Karpas-422 (cell line): ENCODE measurements at regions not wholly inside any gene's neighbourhood (a gene's known extent, or its start where the extent isn't known, plus 50 kb on each side); places are given as distances from the start of the nearest gene placed in this dataset.

Experiments used
- DNase-seq: peaks from one replicate; pipeline ENCODE4 v3.0.0-alpha.2; 2015
- H2AFZ ChIP-seq: fragments of 200-600 bp; sonication (generic); 2 replicates; pipeline ENCODE4 v1.6.1; 2014; ENCODE audit warnings: antibody characterized with exemption, low read length, mixed read lengths
- H3K27ac ChIP-seq: fragments of 200-600 bp; sonication (generic); 2 replicates; pipeline ENCODE4 v1.5.1; 2014; ENCODE audit warnings: mild to moderate bottlenecking, low read length, moderate library complexity
- H3K27me3 ChIP-seq: fragments of 200-600 bp; sonication (generic); 2 replicates; pipeline ENCODE4 v1.6.1; 2014; ENCODE audit warnings: low read length, mixed read lengths
- H3K36me3 ChIP-seq: fragments of 200-600 bp; sonication (generic); 2 replicates; pipeline ENCODE4 v1.6.1; 2014; ENCODE audit warnings: low read length, mixed read lengths; ENCODE audit not compliant: insufficient read depth
- H3K4me1 ChIP-seq: fragments of 200-600 bp; sonication (generic); 2 replicates; pipeline ENCODE4 v1.6.1; 2014; ENCODE audit warnings: mild to moderate bottlenecking, low read length, mixed read lengths
- H3K4me2 ChIP-seq: fragments of 200-600 bp; sonication (generic); 2 replicates; pipeline ENCODE4 v1.6.1; 2014; ENCODE audit warnings: low read length, low read depth, mild to moderate bottlenecking; ENCODE audit not compliant: poor library complexity, severe bottlenecking
- H3K4me3 ChIP-seq: fragments of 200-600 bp; sonication (generic); 2 replicates; pipeline ENCODE4 v1.5.1; 2014; ENCODE audit warnings: mild to moderate bottlenecking, antibody characterized with exemption, low read length, mixed read lengths
- H3K79me2 ChIP-seq: fragments of 200-600 bp; sonication (generic); 2 replicates; pipeline ENCODE4 v1.6.1; 2014; ENCODE audit warnings: mild to moderate bottlenecking, low read length, mixed read lengths
- H3K9ac ChIP-seq: fragments of 200-600 bp; sonication (generic); 2 replicates; pipeline ENCODE4 v1.6.0; 2014; ENCODE audit warnings: low read length
- H3K9me2 ChIP-seq: fragments of 200-600 bp; sonication (generic), shearing (Covaris generic); replicated peaks from 2 replicates; pipeline ENCODE4 v1.6.0; 2014; ENCODE audit warnings: mild to moderate bottlenecking, low read length, moderate library complexity; ENCODE audit not compliant: insufficient read depth
- H3K9me3 ChIP-seq: fragments of 300-700, 200-600 bp; sonication (generic); 2 replicates; pipeline ENCODE4 v1.6.1; 2014; ENCODE audit warnings: low read length, mixed read lengths
- H4K20me1 ChIP-seq: fragments of 200-600 bp; sonication (generic); 2 replicates; pipeline ENCODE4 v1.6.1; 2014; ENCODE audit warnings: mild to moderate bottlenecking, antibody characterized with exemption, low read length, low read depth; ENCODE audit not compliant: insufficient read depth

- no peaks in the 10 kb centered on the region for H3K36me3 ChIP-seq
- no peak for DNase-seq
- H3K27ac ChIP-seq, result no peak overlapping the region
- H3K27me3 ChIP-seq, result peaks cover 2% of the 10 kb centered on the region; the same call in 1 of the 2 replicates
- H3K4me3 ChIP-seq, result no peak overlapping the region
- H4K20me1 ChIP-seq, result no peaks in the 10 kb centered on the region
- H2AFZ ChIP-seq, result no peak overlapping the region
- H3K9ac ChIP-seq, result no peak overlapping the region
- no peaks in the 10 kb centered on the region for H3K4me1 ChIP-seq
- H3K4me2 ChIP-seq, result no peak overlapping the region
- H3K9me3 ChIP-seq, result no peaks in the 10 kb centered on the region
- no peaks in the 10 kb centered on the region for H3K9me2 ChIP-seq
- no peaks in the 10 kb centered on the region for H3K79me2 ChIP-seq
These were observed 443.7 kb upstream of the ONECUT1 start for GRCh38 chr15:53233801-53234200.

DNA sequence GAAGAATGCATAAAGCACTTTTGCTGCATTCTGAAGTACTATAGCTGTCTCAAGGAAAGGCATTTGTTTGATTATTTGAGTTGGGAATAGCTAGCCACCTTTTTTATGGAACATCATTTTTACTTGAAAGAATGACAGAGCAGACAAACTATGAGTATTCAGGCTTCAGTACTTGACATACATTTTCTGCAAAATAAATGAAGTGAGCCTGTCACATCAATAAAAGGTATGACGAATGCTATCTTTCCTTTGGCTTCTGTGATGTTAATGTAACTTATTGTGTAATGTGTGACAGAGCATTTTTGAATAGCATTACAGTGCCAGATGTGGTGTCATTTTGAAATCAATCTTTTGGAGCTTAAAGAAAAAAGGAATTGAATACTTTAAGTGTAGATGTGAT is 440.3 kb upstream of the ONECUT1 start:
- Histone ChIP-seq H3K4me2 (no peak overlapping the region), H3K9ac (no peak overlapping the region), H3K27me3 (peaks cover 2% of the 10 kb centered on the region; the same call in 1 of the 2 replicates), H2AFZ (no peak overlapping the region), H3K4me3 (no peak overlapping the region), H3K36me3 (no peaks in the 10 kb centered on the region), H3K4me1 (no peaks in the 10 kb centered on the region), H3K27ac (no peak overlapping the region), H3K79me2 (no peaks in the 10 kb centered on the region), H3K9me3 (no peaks in the 10 kb centered on the region), H3K9me2 (no peaks in the 10 kb centered on the region), H4K20me1 (no peaks in the 10 kb centered on the region)
- DNase-seq, result no peak

GRCh38 chr15:53226559-53226958 is 436.4 kb upstream of the ONECUT1 start:
- no peak for DNase-seq
- Histone ChIP-seq H3K9me3 (no peaks in the 10 kb centered on the region), H3K36me3 (no peaks in the 10 kb centered on the region), H3K27me3 (peaks cover 2% of the 10 kb centered on the region; the same call in 1 of the 2 replicates), H3K9me2 (no peaks in the 10 kb centered on the region), H2AFZ (no peak overlapping the region), H3K4me2 (no peak overlapping the region), H3K27ac (no peak overlapping the region), H3K9ac (no peak overlapping the region), H3K4me1 (no peaks in the 10 kb centered on the region), H4K20me1 (no peaks in the 10 kb centered on the region), H3K4me3 (no peak overlapping the region), H3K79me2 (no peaks in the 10 kb centered on the region)

DNA sequence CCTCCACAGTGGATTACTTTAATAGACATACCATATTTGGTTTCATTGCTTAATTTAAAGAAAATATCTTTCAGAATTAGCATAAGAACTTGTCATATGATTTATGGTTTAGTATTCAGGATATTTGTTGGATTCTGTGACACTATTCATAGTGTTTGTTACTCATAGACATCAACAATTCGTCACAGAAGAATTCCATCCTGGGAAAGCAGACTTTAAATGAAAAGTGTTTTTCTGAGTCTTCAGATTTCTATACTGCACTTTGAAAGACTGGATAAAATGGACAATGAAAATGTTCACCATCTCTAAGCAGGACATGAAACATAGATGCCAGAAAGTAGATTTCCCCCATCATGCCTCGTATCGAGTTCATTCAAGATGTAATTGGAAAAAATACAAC is 435.6 kb upstream of the ONECUT1 start:
- Histone ChIP-seq H3K36me3 (no peaks in the 10 kb centered on the region), H3K9me3 (no peaks in the 10 kb centered on the region), H3K79me2 (no peaks in the 10 kb centered on the region), H3K9ac (no peak overlapping the region), H3K9me2 (no peaks in the 10 kb centered on the region), H3K4me1 (no peaks in the 10 kb centered on the region), H3K4me3 (no peak overlapping the region), H3K4me2 (no peak overlapping the region), H3K27ac (no peak overlapping the region), H3K27me3 (peaks cover 2% of the 10 kb centered on the region; the same call in 1 of the 2 replicates), H2AFZ (no peak overlapping the region), H4K20me1 (no peaks in the 10 kb centered on the region)
- DNase-seq, result no peak

GRCh38 chr15:53224371-53224770 is 434.2 kb upstream of the ONECUT1 start:
- H3K9me3 ChIP-seq, result no peaks in the 10 kb centered on the region
- no peak for DNase-seq
- no peaks in the 10 kb centered on the region for H3K9me2 ChIP-seq
- no peak overlapping the region for H2AFZ ChIP-seq
- H3K27ac ChIP-seq, result no peak overlapping the region
- no peak overlapping the region for H3K9ac ChIP-seq
- H3K4me3 ChIP-seq, result no peak overlapping the region
- no peaks in the 10 kb centered on the region for H3K4me1 ChIP-seq
- no peaks in the 10 kb centered on the region for H4K20me1 ChIP-seq
- H3K36me3 ChIP-seq, result no peaks in the 10 kb centered on the region
- no peaks in the 10 kb centered on the region for H3K79me2 ChIP-seq
- no peaks in the 10 kb centered on the region for H3K27me3 ChIP-seq
- no peak overlapping the region for H3K4me2 ChIP-seq

GRCh38 chr15:53223815-53224214 is 433.7 kb upstream of the ONECUT1 start:
- Histone ChIP-seq H4K20me1 (no peaks in the 10 kb centered on the region), H3K27me3 (no peaks in the 10 kb centered on the region), H3K4me1 (no peaks in the 10 kb centered on the region), H3K9me2 (no peaks in the 10 kb centered on the region), H3K36me3 (no peaks in the 10 kb centered on the region), H3K4me3 (no peak overlapping the region), H3K27ac (no peak overlapping the region), H3K9ac (no peak overlapping the region), H3K79me2 (no peaks in the 10 kb centered on the region), H3K9me3 (no peaks in the 10 kb centered on the region), H2AFZ (no peak overlapping the region), H3K4me2 (no peak overlapping the region)
- no peak for DNase-seq

DNA sequence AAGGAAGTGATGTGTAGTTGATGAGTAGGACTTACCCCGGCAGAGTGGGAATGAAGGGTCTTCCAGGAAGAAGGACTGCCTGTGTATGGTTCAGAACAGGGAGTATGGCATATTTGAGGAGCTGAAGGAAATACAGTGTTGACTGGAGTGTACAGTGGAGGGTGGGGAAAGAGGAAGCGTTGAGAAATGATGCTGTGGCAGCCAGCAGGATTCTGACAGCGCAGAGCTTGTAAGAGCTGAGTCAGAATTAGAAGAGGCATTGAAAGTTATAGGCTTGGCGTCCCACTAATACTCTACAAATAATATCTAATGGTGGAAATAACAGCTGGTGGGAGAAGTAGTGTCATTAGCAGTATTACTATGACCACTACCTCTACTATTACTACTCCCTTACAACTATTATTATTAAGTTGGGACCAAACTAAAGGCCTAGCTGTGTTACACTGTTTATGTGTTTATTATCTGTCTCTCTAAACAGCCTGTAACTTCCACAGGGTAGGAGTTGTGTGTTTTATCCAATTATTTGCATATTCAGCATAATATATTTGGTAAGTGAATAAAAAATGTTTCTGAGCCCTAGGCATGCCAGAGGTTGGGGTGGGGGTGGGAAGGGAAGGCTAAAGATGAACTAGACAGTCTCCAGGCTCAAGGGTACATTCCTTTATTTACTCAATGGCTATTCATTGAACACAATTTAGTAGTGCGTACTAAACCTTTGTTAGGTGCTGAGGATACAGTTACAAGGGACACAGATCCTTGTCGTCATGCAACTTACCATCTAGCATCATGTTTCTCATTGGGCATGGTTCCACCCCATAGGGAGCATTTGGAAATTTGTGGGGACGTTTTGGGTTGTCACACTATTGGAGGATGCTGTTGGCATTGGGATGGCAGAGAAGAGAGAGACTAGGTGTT is 428.8 kb upstream of the ONECUT1 start:
- H3K79me2 ChIP-seq, result no peaks in the 10 kb centered on the region
- no peaks in the 10 kb centered on the region for H3K36me3 ChIP-seq
- no peak overlapping the region for H3K4me3 ChIP-seq
- H3K4me1 ChIP-seq, result no peaks in the 10 kb centered on the region
- no peak overlapping the region for H2AFZ ChIP-seq
- H4K20me1 ChIP-seq, result no peaks in the 10 kb centered on the region
- no peak overlapping the region for H3K27ac ChIP-seq
- no peak overlapping the region for H3K4me2 ChIP-seq
- H3K9ac ChIP-seq, result no peak overlapping the region
- H3K9me3 ChIP-seq, result no peaks in the 10 kb centered on the region
- no peaks in the 10 kb centered on the region for H3K27me3 ChIP-seq
- no peak for DNase-seq
- no peaks in the 10 kb centered on the region for H3K9me2 ChIP-seq

DNA sequence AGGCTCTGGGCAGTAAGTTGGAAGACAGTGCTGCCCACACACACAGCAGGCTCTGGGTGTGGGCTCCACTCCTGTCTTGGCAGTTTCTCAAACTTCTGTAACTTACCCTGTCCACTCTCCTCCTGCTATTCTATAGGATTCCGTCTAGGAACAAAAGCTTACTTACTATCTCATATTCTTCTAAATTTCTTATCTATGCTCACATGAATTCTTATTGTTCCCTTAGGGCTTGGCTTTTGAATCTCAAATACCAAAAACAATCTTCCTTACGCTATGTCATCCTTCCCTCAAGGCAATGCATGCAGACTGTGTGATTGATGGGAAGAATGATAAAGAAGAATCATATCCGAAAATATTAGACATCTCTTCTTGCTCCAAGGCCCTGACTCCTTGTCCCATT is 425.9 kb upstream of the ONECUT1 start:
- H3K9ac ChIP-seq, result no peak overlapping the region
- no peak overlapping the region for H3K4me2 ChIP-seq
- no peaks in the 10 kb centered on the region for H3K27me3 ChIP-seq
- H3K9me3 ChIP-seq, result no peaks in the 10 kb centered on the region
- no peaks in the 10 kb centered on the region for H3K36me3 ChIP-seq
- H3K27ac ChIP-seq, result no peak overlapping the region
- no peaks in the 10 kb centered on the region for H4K20me1 ChIP-seq
- no peaks in the 10 kb centered on the region for H3K79me2 ChIP-seq
- H3K4me3 ChIP-seq, result no peak overlapping the region
- no peak overlapping the region for H2AFZ ChIP-seq
- no peaks in the 10 kb centered on the region for H3K9me2 ChIP-seq
- no peaks in the 10 kb centered on the region for H3K4me1 ChIP-seq
- no peak for DNase-seq
